GM12878 (cell line): ENCODE measurements at regions not wholly inside any gene's neighbourhood (a gene's known extent, or its start where the extent isn't known, plus 50 kb on each side); places are given as distances from the start of the nearest gene placed in this dataset.

Source experiments
- ATAC-seq: fragments of 200-7000 bp; cut with Tn5 transposase; 3 replicates; pipeline ENCODE4 v1.9.1; 2020; ENCODE audit warnings: mild to moderate bottlenecking, moderate library complexity
- BruUV-seq: library from RNA; stranded (reverse); fragments of 400-500 nt; replicated peaks from 2 replicates; lab custom pipeline; 2021; lab: Mats Ljungman, UMichigan
- CTCF ChIA-PET: fragments of 300-600 bp; sonication (Branson Sonifier 250); formaldehyde crosslinking; extraction: SDS; loops from one replicate; lab custom pipeline; 2021; ENCODE audit warnings: inconsistent platforms; lab: Yijun Ruan, JAX
- POLR2A ChIA-PET: fragments of 350-600 bp; formaldehyde crosslinking; extraction: SDS; loops from one replicate; lab custom pipeline; 2021; ENCODE audit warnings: inconsistent platforms; lab: Charles Lee
- RAD21 ChIA-PET: fragments of 300-600 bp; sonication (Branson Sonifier 250); formaldehyde crosslinking; loops from one replicate; lab custom pipeline; 2023; ENCODE audit warnings: antibody characterized with exemption; ENCODE audit not compliant: unreplicated experiment; lab: Charles Lee
- SMC1A ChIA-PET: fragments of 300-600 bp; sonication (Branson Sonifier 250); formaldehyde crosslinking; loops from one replicate; lab custom pipeline; 2023; ENCODE audit not compliant: unreplicated experiment, uncharacterized antibody; lab: Charles Lee
- DNase-seq: peaks from one replicate; pipeline ENCODE4 v3.0.0-alpha.2; 2011; ENCODE audit warnings: low read depth, low spot score
- FAIRE-seq: peaks from 3 replicates; lab custom pipeline; 2011; peaks lifted over from hg19 to GRCh38; lab: Jason Lieb, UNC
- H2AFZ ChIP-seq: 2 replicates; pipeline ENCODE4 v1.6.0; 2011; ENCODE audit warnings: low read depth, low read length, control low read depth; ENCODE audit not compliant: control insufficient read depth
- H3K27ac ChIP-seq: 2 replicates; pipeline ENCODE4 v1.5.1; 2011; ENCODE audit warnings: control low read depth; ENCODE audit not compliant: control insufficient read depth, insufficient read depth
- H3K27me3 ChIP-seq, 2 experiments: replicated peaks in 1 of 2; 2 replicates each; pipeline versions ENCODE4 v1.6.0 to v1.6.1; 2011; ENCODE audit warnings: low read length in 1 of 2; ENCODE audit not compliant: control insufficient read depth in 2 of 2, insufficient read depth in 2 of 2
- H3K36me3 ChIP-seq, 2 experiments: 2 replicates each; pipeline ENCODE4 v1.5.1; 2011; ENCODE audit warnings: low read length in 1 of 2; ENCODE audit not compliant: control insufficient read depth in 2 of 2, insufficient read depth in 2 of 2
- H3K4me1 ChIP-seq: 2 replicates; pipeline ENCODE4 v1.6.1; 2011; ENCODE audit warnings: mild to moderate bottlenecking, low read length, moderate library complexity, mixed read lengths; ENCODE audit not compliant: control insufficient read depth, insufficient read depth
- H3K4me2 ChIP-seq: 2 replicates; pipeline ENCODE4 v1.6.0; 2011; ENCODE audit warnings: control low read depth; ENCODE audit not compliant: control insufficient read depth, insufficient read depth
- H3K4me3 ChIP-seq: fragments of 200-600 bp; sonication (generic); 2 replicates; pipeline ENCODE4 v1.5.1; 2016
- H3K79me2 ChIP-seq: 2 replicates; pipeline ENCODE4 v1.6.0; 2011; ENCODE audit warnings: low read length; ENCODE audit not compliant: control insufficient read depth, insufficient read depth
- H3K9ac ChIP-seq: 2 replicates; pipeline ENCODE4 v1.8.0; 2011; ENCODE audit warnings: low read length, control low read depth, mixed read lengths; ENCODE audit not compliant: control insufficient read depth, insufficient read depth
- H3K9me3 ChIP-seq: replicated peaks from 3 replicates; pipeline ENCODE4 v1.5.1; 2011; ENCODE audit warnings: mild to moderate bottlenecking, low read length; ENCODE audit not compliant: control insufficient read depth, insufficient read depth
- H4K20me1 ChIP-seq: 2 replicates; pipeline ENCODE4 v1.6.0; 2011; ENCODE audit not compliant: control insufficient read depth, insufficient read depth
- CBX3 ChIP-seq: fragments of 200-600 bp; sonication (generic); IDR thresholded peaks from 2 replicates; pipeline ENCODE4 v1.6.1; 2016; ENCODE audit warnings: low read depth, borderline replicate concordance
- EP300 ChIP-seq, 2 experiments: fragments of 150-350 bp in 1 of 2; IDR thresholded peaks; 2 replicates each; pipeline ENCODE4 v1.6.1; 2011 to 2012; ENCODE audit warnings: low read depth in 2 of 2, low read length in 2 of 2, borderline replicate concordance in 1 of 2, improper control_type of control experiment in 1 of 2, inconsistent platforms in 1 of 2; ENCODE audit not compliant: control insufficient read depth in 1 of 2
- NBN ChIP-seq: fragments of 450-650 bp; IDR thresholded peaks from 2 replicates; pipeline ENCODE4 v1.6.1; 2016
- RCOR1 ChIP-seq: conservative IDR thresholded peaks from 2 replicates; pipeline ENCODE4 v1.6.1; 2012; ENCODE audit warnings: low read depth, low read length, improper control_type of control experiment
- ZSCAN29 ChIP-seq: fragments of 450-650 bp; IDR thresholded peaks from 2 replicates; pipeline ENCODE4 v1.6.1; 2017; ENCODE audit warnings: mild to moderate bottlenecking, moderate library complexity
- WGBS: methylation state at CpG from one replicate; pipeline ENCODE4 v1.1.6; 2016; ENCODE audit warnings: low lambda C conversion rate; ENCODE audit not compliant: insufficient replicate concordance, insufficient coverage; ENCODE audit errors: missing lambda C conversion rate; 5-methylcytosine and 5-hydroxymethylcytosine counted together
- in situ Hi-C: fragments of 300-500 bp; cut with MboI; formaldehyde crosslinking; loops from 9 replicates; pipeline ENCODE4 v1.14.3; 2018; ENCODE audit warnings: mixed read lengths
- intact Hi-C: fragments of 100-400 bp; cut with micrococcal nuclease; formaldehyde crosslinking; loops from one replicate; pipeline ENCODE4 v1.14.2; 2022; ENCODE audit not compliant: unreplicated experiment
- TF ChIP-seq, protein P1 (sequence below): fragments of 450-650 bp; IDR thresholded peaks from 2 replicates; pipeline ENCODE4 v1.6.1; 2017; ENCODE audit warnings: mild to moderate bottlenecking, low read depth, inconsistent platforms; ENCODE audit not compliant: poor library complexity, severe bottlenecking
- TF ChIP-seq, protein P2 (sequence below): fragments of 150-350 bp; IDR thresholded peaks from 2 replicates; pipeline ENCODE4 v1.6.1; 2016; ENCODE audit warnings: low read depth, low read length

DNA sequence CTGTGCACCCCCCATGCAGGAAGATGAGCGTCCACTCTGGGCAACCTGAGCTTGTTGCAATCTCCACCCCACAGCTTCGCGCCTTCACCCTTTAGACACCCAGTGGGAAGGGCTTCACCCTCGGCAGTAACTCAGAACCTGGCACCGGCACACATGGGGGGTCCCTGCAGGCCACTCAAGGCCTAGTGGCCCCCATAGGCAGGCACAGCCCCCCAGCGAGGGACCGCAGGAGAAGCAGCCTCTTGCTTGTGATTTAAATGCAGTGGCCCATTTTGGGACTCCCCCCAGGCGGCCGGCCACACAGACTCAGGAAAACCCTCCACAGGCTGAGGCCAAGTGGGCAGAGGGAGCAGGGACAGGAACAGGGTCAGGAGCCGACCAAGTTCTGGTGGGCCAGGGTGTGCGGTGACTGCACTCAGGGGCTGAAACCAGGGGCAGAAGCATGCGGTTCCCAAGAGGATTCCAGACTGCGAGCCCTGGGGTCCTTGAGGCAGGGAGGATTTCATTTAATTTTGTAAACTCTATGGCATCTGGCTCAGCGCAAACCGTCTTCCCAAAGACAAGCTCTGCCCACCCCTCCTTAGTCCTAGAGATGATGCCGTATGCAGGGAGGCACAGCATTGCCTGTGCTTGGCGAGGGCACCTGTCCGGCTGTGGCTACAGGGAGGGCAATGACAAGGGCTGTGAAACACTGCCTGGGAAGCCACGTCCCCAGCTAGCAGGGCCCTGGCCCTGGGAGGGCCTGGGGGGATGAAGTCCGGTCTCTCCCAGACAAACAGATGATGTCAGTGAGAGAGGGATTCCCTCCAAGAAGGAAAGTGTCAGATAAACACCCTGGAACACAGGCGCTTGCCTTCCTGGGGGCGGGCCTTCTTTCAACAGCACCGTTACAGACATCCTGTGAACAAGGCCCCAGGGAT, 52.9 kb upstream of the GPR31 start:
- in situ Hi-C loops, result loop anchor here (25.0 kb wide), 1 partner anchor 152 kb away; no protein-coding TSS in a partner anchor
- no peak overlapping the region for H3K9ac ChIP-seq
- no TSS peak for BruUV-seq
- H4K20me1 ChIP-seq, result no peaks in the 10 kb centered on the region
- ATAC-seq, result no peak
- H3K4me2 ChIP-seq, result no peak overlapping the region
- ChIA-PET POLR2A (interaction anchor here (0.6 kb wide), 1 partner anchor 838 kb away, joined by 6 read pairs; no protein-coding TSS in a partner anchor), RAD21 (no interaction called here), SMC1A (no interaction called here), CTCF (interaction anchor here (0.6 kb wide), 1 partner anchor 11 kb away, joined by 3 read pairs; no protein-coding TSS in a partner anchor)
- no peak for FAIRE-seq
- H3K4me1 ChIP-seq, result peaks cover 5% of the 10 kb centered on the region; the same call in 1 of the 2 replicates
- no peaks in the 10 kb centered on the region for H3K79me2 ChIP-seq
- intact Hi-C loops, result no loop called here
- TF ChIP-seq, protein P1, sequence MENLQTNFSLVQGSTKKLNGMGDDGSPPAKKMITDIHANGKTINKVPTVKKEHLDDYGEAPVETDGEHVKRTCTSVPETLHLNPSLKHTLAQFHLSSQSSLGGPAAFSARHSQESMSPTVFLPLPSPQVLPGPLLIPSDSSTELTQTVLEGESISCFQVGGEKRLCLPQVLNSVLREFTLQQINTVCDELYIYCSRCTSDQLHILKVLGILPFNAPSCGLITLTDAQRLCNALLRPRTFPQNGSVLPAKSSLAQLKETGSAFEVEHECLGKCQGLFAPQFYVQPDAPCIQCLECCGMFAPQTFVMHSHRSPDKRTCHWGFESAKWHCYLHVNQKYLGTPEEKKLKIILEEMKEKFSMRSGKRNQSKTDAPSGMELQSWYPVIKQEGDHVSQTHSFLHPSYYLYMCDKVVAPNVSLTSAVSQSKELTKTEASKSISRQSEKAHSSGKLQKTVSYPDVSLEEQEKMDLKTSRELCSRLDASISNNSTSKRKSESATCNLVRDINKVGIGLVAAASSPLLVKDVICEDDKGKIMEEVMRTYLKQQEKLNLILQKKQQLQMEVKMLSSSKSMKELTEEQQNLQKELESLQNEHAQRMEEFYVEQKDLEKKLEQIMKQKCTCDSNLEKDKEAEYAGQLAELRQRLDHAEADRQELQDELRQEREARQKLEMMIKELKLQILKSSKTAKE, result no peak
- TF ChIP-seq EP300 (IDR thresholded peaks at IDR 0.05; ENCODE audit: borderline replicate concordance in 1 of 2, control insufficient read depth in 1 of 2, low read depth in 2 of 2, low read length in 2 of 2) (no peak), ZSCAN29 (no peak), RCOR1 (no peak), CBX3 (no peak), NBN (no peak)
- TF ChIP-seq, protein P2, sequence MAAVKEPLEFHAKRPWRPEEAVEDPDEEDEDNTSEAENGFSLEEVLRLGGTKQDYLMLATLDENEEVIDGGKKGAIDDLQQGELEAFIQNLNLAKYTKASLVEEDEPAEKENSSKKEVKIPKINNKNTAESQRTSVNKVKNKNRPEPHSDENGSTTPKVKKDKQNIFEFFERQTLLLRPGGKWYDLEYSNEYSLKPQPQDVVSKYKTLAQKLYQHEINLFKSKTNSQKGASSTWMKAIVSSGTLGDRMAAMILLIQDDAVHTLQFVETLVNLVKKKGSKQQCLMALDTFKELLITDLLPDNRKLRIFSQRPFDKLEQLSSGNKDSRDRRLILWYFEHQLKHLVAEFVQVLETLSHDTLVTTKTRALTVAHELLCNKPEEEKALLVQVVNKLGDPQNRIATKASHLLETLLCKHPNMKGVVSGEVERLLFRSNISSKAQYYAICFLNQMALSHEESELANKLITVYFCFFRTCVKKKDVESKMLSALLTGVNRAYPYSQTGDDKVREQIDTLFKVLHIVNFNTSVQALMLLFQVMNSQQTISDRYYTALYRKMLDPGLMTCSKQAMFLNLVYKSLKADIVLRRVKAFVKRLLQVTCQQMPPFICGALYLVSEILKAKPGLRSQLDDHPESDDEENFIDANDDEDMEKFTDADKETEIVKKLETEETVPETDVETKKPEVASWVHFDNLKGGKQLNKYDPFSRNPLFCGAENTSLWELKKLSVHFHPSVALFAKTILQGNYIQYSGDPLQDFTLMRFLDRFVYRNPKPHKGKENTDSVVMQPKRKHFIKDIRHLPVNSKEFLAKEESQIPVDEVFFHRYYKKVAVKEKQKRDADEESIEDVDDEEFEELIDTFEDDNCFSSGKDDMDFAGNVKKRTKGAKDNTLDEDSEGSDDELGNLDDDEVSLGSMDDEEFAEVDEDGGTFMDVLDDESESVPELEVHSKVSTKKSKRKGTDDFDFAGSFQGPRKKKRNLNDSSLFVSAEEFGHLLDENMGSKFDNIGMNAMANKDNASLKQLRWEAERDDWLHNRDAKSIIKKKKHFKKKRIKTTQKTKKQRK, result no peak
- peaks cover 0 to 1% of the 10 kb centered on the region in 2 experiments; a peak in 2 of 4 replicates for H3K27me3 ChIP-seq
- DNase-seq, result no peak
- no peak overlapping the region for H2AFZ ChIP-seq
- no peaks in the 10 kb centered on the region for H3K36me3 ChIP-seq
- no peaks in the 10 kb centered on the region for H3K9me3 ChIP-seq
- no peak overlapping the region for H3K4me3 ChIP-seq
- 48% methylated on average over 23 of the region's 23 CpGs for WGBS
- H3K27ac ChIP-seq, result no peak overlapping the region
